H1 (cell line): ENCODE measurements at regions not wholly inside any gene's neighbourhood (a gene's known extent, or its start where the extent isn't known, plus 50 kb on each side); places are given as distances from the start of the nearest gene placed in this dataset.

Experiments
- E2F6 ChIP-seq: IDR thresholded peaks from 2 replicates; pipeline ENCODE4 v1.6.1; 2012; ENCODE audit warnings: inconsistent platforms
- JUN ChIP-seq: IDR thresholded peaks from 2 replicates; pipeline ENCODE4 v1.6.1; 2011; ENCODE audit warnings: low read depth, mild to moderate bottlenecking, improper control_type of control experiment, low read length

- TF ChIP-seq E2F6 (no peak), JUN (no peak)
These were observed 374.3 kb upstream of the GJE1 start (continued) for GRCh38 chr6:141758430-141758829.
